ENCODE measurements at regions not wholly inside any gene's neighbourhood (a gene's known extent, or its start where the extent isn't known, plus 50 kb on each side); places are given as distances from the start of the nearest gene placed in this dataset.

- TF ChIP-seq CTCF (IDR thresholded peaks at IDR 0.05; ENCODE audit: poor library complexity, severe bottlenecking) (no peak), RAD21 (conservative IDR thresholded peaks at IDR 0.05) (no peak)
Measured at GRCh38 chr10:55441777-55442176, 640.7 kb upstream of the PCDH15 start.

All from neural cell (in vitro differentiated cells).